ENCODE measurements at regions not wholly inside any gene's neighbourhood (a gene's known extent, or its start where the extent isn't known, plus 50 kb on each side); places are given as distances from the start of the nearest gene placed in this dataset.

GRCh38 chr18:75358928-75359327 lies 68.6 kb downstream of the SMIM21 start:
- peak; percentile 64 for DNase-seq

DNA sequence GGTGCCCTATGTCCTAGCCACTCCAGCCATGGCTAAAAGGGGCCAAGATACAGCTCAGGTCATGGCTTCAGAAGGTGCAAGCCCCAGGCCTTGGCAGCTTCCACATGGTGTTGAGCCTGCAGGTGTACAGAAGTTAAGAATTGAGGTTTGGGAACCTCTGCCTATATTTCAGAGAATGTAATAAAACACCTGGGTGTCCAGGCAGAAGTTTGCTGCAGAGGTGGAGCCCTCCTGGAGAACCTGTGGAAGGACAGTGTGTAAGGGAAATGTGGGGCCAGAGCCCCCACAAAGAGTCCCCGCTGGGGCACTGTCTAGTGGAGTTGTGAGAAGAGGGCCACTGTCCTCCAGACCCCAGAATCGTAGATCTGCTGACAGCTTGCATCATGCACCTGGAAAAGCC lies 74.1 kb downstream of the SMIM21 start:
- DNase-seq = no peak

- DNase-seq = no peak
These were observed 76.1 kb downstream of the SMIM21 start for GRCh38 chr18:75351409-75351808.

- no peak for DNase-seq
These were observed 76.6 kb downstream of the SMIM21 start for GRCh38 chr18:75350857-75351256.

- DNase-seq = no peak
These were observed 77.0 kb downstream of the SMIM21 start for GRCh38 chr18:75350512-75350839.

DNA sequence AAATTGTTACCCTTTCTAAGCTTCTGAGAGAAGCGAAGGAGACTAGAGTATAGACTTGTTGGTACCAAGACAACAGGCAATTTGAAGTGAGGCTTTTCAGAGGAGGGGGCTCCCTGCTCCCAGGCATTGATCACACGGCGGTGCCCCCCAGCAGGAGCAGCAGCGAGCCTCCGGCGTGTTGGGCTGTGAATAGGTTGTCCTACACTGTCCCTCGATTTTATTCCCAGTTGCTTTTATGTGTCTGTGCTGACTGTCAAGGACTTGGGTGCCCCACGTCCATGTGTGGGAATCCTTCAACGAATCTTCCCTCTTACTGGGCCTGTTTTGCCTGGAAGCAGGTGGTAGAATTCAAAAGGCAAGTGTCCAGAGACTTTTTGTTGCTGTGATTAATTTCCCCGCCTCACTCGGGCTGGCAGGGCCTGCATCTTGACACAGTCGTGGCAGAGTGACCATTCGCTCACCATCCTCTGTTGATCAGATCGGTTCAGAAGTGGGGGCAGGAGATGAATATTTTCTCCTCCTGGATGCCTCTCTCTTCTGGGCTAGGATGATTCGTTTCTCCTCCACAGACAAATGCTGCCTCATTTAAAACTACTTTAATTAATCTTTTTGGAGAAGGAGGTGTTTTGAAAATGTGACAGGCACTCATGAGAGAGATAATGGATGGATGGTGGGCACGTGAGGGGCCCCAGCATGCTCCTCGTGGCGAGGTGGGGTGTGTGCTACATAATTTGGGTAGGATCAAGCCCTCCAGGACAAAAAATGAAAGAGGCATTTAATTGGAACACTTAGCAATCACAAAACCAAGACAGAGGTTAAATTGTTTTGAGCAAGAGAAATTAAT lies 77.6 kb downstream of the SMIM21 start:
- DNase-seq = no peak

DNA sequence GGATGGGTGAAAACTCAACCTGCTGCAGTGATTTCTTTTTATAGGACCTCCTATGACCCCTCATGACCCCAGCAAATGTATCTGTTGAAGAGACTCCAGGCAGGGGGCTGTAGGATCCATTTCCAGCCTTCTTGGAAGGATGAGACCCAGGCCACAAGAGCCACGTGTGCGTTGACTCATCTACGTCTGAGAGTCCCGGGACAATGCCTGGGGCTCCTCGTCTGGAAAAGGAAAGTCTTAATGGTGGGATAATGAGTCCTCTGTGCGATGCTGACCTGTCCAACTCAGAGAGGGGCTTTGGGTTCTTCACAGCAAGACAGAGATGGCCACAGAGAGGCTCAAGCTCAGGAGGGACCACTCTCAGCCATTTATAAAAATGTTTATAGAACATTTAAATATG lies 80.8 kb downstream of the SMIM21 start:
- no peak for DNase-seq

GRCh38 chr18:75344615-75345014 lies 82.9 kb downstream of the SMIM21 start:
- DNase-seq = no peak

DNA sequence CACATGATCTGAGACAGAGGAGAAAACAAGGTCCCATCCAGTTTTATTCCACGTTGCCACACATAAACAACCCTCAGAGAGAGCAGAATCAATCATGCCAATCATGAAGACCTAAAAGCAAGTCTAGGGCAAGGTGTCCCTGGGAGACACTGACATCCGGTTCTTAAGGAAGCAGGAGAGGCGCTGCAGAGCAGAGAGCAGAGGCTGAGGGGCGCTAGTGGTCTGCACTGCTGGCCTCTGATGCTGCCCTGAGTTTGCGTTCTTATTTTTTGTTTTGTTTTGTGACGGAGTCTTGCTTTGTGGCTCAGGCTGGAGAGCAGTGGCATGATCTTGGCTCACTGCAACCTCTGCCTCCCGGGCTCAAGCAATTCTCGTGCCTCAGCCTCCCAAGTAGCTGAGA lies 83.3 kb downstream of the SMIM21 start:
- no peak for DNase-seq

DNA sequence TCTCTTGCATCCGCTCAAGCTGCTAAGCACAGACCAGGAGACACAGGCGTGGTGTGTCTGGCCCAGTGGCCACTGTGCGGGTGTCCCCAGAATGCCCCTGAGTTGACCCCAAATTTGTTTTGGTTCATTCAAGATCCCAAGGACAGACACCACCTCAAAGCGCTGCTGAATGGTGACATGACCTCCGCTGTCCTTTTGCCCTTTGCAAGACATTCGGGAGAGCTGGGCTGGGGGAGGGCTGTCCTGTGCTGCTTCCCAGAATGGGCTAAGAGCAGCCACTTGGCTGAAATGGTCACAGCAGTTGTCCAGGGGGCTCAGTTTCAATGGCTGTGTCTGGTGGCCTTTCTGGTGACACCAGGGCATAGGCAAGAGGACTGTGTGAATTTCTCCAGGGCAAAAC lies 84.1 kb downstream of the SMIM21 start:
- DNase-seq = no peak

DNA sequence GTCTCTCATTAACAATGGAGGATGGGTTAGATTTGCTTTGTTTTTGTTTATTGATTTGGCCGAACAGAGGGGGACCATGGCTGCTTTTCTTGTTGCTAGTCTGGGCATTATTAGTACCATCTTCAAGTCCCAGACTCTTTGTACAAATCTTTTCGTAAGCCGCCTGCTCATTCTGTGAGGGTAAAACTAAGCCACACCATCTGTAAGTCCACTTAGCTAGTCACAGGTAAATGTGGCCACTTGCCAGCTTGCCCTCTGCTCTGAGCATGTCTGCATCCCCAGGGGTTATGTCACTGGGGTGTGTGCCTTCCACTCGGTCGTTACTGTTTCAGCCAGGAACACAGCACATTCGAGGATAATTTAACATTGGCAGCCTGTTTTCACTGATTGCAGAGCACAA lies 85.6 kb downstream of the SMIM21 start:
- no peak for DNase-seq

GRCh38 chr18:75341267-75341666 lies 86.2 kb downstream of the SMIM21 start:
- DNase-seq = no peak

GRCh38 chr18:75339936-75340605 lies 87.4 kb downstream of the SMIM21 start:
- DNase-seq = no peak

Data from fibroblast of skin of back (primary cell).